NCI-H1436 treated with DMSO at 0.1 percent for 48 hours (cell line): ENCODE measurements at regions not wholly inside any gene's neighbourhood (a gene's known extent, or its start where the extent isn't known, plus 50 kb on each side); places are given as distances from the start of the nearest gene placed in this dataset.

ENCODE experiments used
- DNase-seq: peaks from one replicate; lab custom pipeline; 2025; lab: John Stamatoyannopoulos, UW

GRCh38 chr3:189049458-189050236, 122.1 kb upstream of the TPRG1 start:
- no peak for DNase-seq

GRCh38 chr3:189053322-189053721, 118.4 kb upstream of the TPRG1 start:
- DNase-seq = no peak

- no peak for DNase-seq
Measured at GRCh38 chr3:189056646-189057335, 115.0 kb upstream of the TPRG1 start.

- DNase-seq = no peak
Measured at GRCh38 chr3:189057369-189057768, 114.4 kb upstream of the TPRG1 start.

- no peak for DNase-seq
Measured at GRCh38 chr3:189058071-189058470, 113.7 kb upstream of the TPRG1 start.

- DNase-seq = no peak
Measured at GRCh38 chr3:189070965-189071364, 100.8 kb upstream of the TPRG1 start.

GRCh38 chr3:189071446-189071845, 100.3 kb upstream of the TPRG1 start:
- DNase-seq = peak; percentile 85

GRCh38 chr3:189076449-189076848, 95.3 kb upstream of the TPRG1 start:
- no peak for DNase-seq

- DNase-seq = no peak
Measured at GRCh38 chr3:189080745-189081144, 91.0 kb upstream of the TPRG1 start.

GRCh38 chr3:189082666-189083427, 88.9 kb upstream of the TPRG1 start:
- DNase-seq = no peak

- DNase-seq = no peak
Measured at GRCh38 chr3:189084620-189085019, 87.2 kb upstream of the TPRG1 start.

- no peak for DNase-seq
Measured at GRCh38 chr3:189092547-189092946, 79.2 kb upstream of the TPRG1 start.

GRCh38 chr3:189094539-189094938, 77.2 kb upstream of the TPRG1 start:
- DNase-seq = peak; percentile 59

- DNase-seq = no peak
Measured at GRCh38 chr3:189096092-189096491, 75.7 kb upstream of the TPRG1 start.

GRCh38 chr3:189099031-189099471, 72.7 kb upstream of the TPRG1 start:
- DNase-seq = no peak

GRCh38 chr3:189099505-189100290, 72.1 kb upstream of the TPRG1 start:
- DNase-seq = no peak

- no peak for DNase-seq
Measured at GRCh38 chr3:189100866-189101265, 70.9 kb upstream of the TPRG1 start.

GRCh38 chr3:189101594-189101993, 70.2 kb upstream of the TPRG1 start:
- DNase-seq = no peak

- no peak for DNase-seq
Measured at GRCh38 chr3:189103208-189103607, 68.6 kb upstream of the TPRG1 start.

- peak; percentile 20 for DNase-seq
Measured at GRCh38 chr3:189108067-189108466, 63.7 kb upstream of the TPRG1 start.

- no peak for DNase-seq
Measured at GRCh38 chr3:189108735-189109134, 63.0 kb upstream of the TPRG1 start.

- DNase-seq = no peak
Measured at GRCh38 chr3:189109145-189109544, 62.6 kb upstream of the TPRG1 start.
